HG02623 (cell line): ENCODE measurements at regions not wholly inside any gene's neighbourhood (a gene's known extent, or its start where the extent isn't known, plus 50 kb on each side); places are given as distances from the start of the nearest gene placed in this dataset.

Source experiments
- ATAC-seq: cut with Tn5 transposase; IDR thresholded peaks from one replicate; pipeline ENCODE4 v1.9.1; 2021; ENCODE audit warnings: moderate library complexity; ENCODE audit not compliant: unreplicated experiment

DNA sequence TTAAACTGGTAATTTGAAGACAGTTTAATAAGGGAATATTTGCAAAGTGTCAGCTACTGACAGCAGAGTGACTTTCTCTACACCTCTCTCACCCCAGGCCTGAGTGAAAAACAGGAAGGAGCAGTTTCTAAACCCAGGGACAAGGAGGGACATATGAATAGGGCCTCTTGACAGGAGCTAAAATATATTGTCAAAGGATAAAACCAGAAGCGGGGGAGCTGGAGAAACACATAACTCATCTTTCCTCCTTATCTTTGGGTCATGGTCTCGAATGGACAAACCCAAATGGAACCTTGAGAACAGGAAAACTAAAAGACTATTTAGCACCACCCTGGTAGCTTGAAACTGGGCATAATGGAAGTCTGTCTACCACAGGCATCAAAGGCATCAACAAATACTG is 197.5 kb upstream of the FOXA2 start:
- ATAC-seq: no peak

GRCh38 chr20:22789676-22790075 is 205.3 kb upstream of the FOXA2 start:
- ATAC-seq: no peak

- no peak for ATAC-seq
Observed at GRCh38 chr20:22791396-22791795, 207.0 kb upstream of the FOXA2 start.

DNA sequence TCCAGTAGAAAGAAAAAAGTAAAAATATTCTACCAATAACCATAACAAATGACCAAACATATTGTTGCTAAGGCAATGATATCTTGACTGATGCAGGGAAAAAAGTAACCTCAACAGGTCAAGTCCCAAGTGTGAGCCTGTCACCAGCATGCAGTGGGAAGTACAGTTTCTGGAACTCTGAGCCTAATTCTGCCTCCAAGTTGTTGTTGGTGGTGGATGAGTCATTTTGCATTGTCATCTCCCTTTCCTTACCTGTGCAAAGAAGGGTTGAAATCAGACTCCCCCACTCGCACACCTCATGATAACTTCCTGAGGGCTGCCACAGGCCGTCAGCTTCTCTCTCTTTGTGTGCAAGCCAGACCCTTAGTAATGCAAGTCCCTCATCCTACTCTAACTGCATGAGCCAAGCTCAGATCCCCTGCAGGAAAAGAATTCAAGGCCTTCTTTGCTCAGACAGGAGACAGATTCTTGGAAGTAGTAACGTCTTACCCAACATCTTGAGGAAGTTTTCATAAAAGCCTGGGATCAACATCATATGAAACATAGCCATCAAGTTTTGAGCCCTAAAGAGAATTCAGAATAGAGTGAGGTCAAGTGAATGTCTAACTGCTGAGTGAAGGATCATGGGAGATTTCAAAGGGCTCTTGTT is 207.6 kb upstream of the FOXA2 start:
- ATAC-seq: no peak

DNA sequence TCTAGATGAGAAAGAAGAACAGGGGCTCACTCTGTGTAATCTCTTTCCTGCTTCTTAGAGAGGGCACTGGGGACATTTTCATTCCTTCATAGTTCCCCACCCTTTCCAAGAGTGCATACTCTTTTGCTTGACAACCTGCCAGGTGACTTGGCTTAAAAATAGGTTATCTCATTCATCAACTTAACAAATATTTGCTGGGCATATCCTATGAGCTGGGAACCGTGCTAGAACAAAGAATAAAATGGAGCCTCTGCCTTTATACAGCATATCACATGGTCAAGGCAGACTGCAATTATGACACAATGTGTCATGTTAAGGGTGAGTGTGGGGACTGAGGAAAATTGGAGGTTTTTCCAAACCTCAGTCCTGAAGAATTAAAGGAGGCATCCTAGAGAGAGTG is 209.8 kb upstream of the FOXA2 start:
- no peak for ATAC-seq

DNA sequence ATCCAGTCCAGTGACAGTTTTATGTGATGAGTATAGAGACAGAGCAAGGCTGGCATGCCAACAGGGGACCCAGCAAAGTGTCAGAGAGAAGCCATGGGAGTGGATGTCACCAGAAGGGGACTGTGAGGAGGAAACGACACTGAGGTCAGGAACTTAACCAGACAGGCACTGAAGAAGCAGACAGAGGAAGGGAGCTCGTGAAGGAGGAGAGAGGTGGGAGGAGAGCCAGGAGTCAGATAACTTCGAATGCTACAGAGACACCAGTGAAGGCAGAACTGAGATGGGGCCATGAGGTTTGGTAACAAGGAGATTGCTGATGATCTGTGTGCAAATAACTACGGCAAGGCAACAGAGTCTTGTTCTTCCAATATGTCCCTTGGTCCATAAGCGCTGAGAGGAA is 211.1 kb upstream of the FOXA2 start:
- no peak for ATAC-seq

DNA sequence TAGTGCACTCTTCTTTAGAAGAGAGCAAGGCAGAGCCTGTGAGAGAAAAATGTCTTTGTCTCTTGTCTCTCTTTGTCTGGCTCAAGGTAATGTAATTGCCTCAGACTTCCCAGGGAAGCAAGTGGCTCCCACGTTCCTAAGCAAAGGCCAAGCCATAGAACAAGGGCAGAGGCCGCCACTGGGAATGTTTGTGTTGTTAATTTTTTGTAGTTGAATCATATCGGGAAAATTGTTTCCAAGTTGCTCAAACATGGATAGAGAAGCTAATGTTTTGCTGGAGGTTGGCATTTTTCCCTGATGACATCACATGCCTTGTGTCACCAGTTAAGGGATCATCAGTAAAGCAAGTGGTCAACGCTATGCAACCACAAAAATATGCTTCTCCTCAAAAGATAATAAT is 211.5 kb upstream of the FOXA2 start:
- ATAC-seq: no peak

DNA sequence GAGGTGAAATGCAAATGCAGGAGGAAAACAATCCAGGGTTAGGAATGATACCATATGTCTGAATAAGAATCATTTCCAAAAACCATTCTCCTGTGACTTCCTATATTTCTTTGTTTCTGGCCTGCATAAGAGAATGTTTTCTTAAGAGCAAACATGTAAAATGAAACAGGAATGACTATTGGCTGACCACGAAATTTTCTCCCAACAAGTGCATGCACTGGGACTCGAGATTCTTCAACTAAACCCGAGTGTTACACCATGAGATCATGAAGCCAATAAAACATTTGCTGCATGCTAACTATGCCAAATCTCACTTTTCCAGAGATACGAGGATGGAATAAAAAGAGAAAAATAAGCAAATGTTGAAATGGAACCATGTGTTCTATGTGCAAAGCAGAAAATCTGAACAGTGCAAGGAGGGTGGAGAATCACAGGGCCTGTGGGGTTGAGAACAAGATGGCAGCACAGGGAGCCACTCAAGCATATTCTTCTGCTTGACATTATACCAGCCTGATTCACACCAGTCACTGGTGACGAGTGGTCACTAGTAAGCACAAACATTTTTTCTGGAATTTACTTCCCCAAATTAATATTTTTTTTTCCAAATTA is 212.2 kb upstream of the FOXA2 start:
- ATAC-seq: no peak

DNA sequence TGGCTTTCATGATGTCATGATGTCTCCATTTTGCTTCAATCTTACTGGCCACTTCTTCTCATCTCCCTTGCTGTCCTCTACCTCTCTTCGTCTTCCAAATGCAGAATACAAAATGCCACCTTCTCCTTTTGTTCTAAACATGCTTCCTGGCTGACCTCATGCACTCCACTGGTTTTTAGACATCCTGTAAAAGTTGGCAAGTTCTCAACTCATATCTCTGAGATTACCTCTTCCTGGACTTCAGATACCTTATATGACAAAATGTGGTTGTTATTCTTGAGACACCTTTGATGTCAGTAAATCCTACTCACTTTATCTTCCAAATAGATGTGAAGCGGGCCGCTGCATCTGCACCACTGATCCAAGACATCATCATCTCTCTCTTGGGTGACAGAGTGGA is 212.7 kb upstream of the FOXA2 start:
- no peak for ATAC-seq

- ATAC-seq: no peak
Observed at GRCh38 chr20:22799687-22800086, 215.3 kb upstream of the FOXA2 start.

DNA sequence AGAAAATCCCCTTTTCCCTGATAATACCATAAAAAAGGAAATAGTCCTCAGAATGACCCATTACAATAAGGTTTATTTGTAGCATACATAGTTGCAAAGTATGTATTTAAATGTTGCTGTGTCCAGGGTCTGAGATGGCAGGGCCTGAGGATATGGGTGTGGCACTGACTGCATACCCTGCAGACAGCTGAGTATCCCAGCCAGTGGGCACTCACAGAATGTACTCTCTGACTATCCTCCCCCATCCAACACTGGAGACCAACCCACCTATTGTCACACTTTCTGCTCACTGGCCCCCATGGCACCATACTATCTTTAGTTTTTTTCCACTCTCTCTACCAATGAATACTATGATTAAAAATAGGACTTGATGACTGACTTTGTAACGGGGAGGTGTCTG is 215.8 kb upstream of the FOXA2 start:
- ATAC-seq: no peak

DNA sequence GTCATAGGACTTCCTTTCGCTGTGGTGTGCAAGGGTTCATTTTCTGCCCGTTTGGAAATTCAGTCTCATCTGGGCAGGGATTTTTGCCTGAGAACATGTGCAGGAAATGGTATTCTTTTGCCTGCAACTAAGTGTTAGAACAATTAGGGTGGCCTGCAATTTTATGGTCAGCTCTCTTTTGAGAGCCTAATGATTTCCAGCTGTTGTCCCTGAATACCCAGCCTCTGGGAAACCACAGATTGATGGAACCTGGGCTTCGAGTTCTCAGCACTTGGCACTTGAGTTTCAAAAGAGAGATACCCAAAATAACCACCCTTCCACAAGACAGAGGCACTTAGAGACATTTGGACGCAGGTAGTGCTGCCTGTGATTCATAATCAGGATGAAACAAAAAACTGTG is 217.2 kb upstream of the FOXA2 start:
- no peak for ATAC-seq

DNA sequence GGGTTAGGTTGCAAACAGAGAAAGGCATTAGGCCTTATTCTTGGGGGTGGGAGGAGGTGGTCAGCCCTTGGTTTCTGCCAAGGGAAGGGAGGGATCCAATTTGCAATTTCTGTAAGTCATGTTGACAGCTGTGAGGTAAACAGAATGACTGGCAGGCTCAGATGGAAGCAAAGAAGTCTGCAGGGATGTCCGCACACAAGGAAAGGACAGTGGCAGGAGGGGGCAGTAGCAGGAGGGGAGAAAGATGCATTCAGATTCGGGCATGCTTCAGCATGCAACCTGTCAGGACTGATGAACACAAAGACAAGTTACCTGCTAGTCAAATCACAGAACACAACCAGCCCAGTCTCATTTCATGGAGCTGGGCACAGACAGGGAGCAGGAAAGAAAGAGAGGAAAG is 217.9 kb upstream of the FOXA2 start:
- no peak for ATAC-seq

DNA sequence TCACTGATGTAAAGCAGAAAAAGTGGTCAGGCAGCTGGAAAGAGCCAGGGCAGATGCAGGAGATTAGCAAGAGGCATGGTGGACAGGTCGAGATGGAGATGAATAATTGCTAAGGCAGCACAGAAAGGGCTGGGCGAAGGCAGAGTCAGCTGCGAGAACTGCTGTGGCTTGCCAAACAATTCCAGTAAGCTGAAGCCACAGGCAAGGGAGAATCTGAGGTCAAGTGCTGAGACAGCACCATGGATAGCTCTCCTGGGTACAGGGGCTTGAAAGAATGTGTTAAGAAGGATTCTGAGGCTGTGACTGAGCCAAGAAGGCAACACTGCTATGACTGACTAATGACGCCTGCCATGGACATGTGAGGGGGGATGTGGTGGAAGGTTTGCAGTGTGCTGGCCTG is 220.8 kb upstream of the FOXA2 start:
- ATAC-seq: no peak

- ATAC-seq: no peak
Observed at GRCh38 chr20:22805996-22806395, 221.6 kb upstream of the FOXA2 start.

DNA sequence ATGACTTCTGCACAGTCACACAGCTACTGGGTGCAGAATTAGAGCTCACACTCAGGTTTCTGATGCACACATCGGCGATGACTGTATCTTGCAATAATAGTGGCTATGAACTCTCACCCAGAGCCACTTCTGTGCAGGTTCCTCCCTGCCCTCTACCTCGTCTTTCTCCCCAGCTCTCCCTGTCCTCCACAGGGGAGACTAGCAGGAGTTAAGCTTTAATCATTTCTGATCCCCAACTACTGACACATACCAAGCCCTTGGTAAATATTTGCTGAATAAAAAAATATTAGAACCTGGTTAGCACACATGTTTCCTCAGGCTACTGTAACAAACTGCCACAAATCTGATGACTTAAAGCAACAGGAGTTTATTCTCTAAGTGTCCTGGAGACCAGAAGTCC is 222.7 kb upstream of the FOXA2 start:
- ATAC-seq: no peak

- no peak for ATAC-seq
Observed at GRCh38 chr20:22807646-22808244, 223.4 kb upstream of the FOXA2 start.

DNA sequence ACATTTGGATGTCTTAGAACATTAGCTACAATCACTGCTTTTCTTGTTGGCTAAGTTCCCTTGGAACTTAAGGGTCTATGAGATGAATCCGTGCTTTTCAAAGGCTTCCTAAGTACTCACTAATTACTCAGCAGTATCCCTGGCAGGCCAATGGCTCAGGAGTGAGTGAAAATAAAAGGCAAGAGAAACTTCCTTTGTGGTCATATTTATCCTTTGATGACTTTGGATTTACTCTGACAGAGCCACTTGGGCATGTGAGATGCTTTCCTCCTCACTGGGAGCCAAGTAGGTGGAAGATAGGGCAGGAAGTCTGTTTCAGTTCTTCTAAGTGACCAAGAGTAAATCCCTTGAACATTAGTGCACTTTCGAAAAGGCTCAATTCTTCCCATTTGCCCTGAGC is 224.3 kb upstream of the FOXA2 start:
- no peak for ATAC-seq

- no peak for ATAC-seq
Observed at GRCh38 chr20:22810030-22810429, 225.1 kb upstream of the SSTR4 start.

DNA sequence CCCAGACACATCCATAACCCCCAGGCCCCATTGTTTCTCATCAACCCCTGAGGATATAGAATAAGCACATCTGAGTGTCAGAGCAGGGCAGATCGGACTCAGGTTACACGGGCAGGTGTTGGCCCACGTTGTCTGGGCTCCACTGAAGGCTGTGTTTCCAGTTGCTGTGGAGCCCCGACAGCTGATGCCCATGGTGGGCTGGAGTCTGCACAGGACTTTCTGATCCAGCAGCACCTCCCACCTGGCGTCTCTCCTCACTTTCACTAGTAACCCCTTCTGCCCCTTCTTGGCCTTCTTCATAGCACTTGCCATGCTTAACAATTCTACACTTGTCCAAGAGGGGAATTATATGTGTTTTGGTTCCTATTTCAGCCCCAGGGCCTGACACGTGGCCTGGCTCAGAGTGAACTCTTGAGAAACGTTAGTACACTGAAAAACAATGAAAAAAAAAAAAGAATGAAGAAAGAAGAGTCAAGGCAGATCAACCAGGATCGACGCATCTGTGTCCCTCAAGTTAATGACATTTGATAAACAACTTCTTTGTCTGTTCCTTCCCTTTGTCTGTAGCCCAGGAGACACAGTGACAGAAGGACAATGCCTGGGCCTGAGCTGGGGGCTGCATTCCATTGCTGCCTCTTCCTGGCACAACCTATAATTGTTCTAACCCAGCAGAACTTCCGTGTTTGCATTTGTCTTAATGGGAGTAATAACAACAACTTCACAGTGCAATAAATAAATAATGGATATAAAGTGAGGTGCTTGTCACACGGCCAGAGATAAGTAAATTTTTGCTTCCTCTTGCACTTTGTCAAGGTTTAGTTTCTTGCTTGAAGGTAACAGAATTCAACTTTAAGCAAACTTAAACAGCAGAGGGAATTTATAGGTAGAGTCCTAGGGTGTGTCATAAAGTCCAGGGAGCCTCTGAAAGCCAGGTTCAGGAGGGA is 224.2 kb upstream of the SSTR4 start:
- ATAC-seq: no peak

GRCh38 chr20:22814471-22815205 is 220.5 kb upstream of the SSTR4 start:
- no peak for ATAC-seq
